HEK293T (cell line): ENCODE measurements at regions not wholly inside any gene's neighbourhood (a gene's known extent, or its start where the extent isn't known, plus 50 kb on each side); places are given as distances from the start of the nearest gene placed in this dataset.

Source experiments
- ARNT ChIP-seq: fragments of 450-650 bp; IDR thresholded peaks from 2 replicates; pipeline ENCODE4 v1.6.1; 2017; ENCODE audit warnings: mild to moderate bottlenecking
- CTBP1 ChIP-seq: fragments of 450-650 bp; IDR thresholded peaks from 2 replicates; pipeline ENCODE4 v1.6.1; 2016; ENCODE audit warnings: borderline replicate concordance
- ELF4 ChIP-seq: fragments of 450-650 bp; IDR thresholded peaks from 2 replicates; pipeline ENCODE4 v1.6.1; 2017; ENCODE audit warnings: antibody characterized with exemption
- FOXA1 ChIP-seq: fragments of 450-650 bp; IDR thresholded peaks from 2 replicates; pipeline ENCODE4 v1.6.1; 2016; ENCODE audit warnings: mild to moderate bottlenecking
- FOXM1 ChIP-seq: fragments of 450-650 bp; IDR thresholded peaks from 2 replicates; pipeline ENCODE4 v1.6.1; 2017; ENCODE audit warnings: mild to moderate bottlenecking, borderline replicate concordance
- HDGF ChIP-seq: fragments of 450-650 bp; IDR thresholded peaks from 2 replicates; pipeline ENCODE4 v1.6.1; 2017; ENCODE audit warnings: antibody characterized with exemption, borderline replicate concordance
- L3MBTL2 ChIP-seq: fragments of 450-650 bp; conservative IDR thresholded peaks from 2 replicates; pipeline ENCODE4 v1.6.1; 2016; ENCODE audit warnings: mild to moderate bottlenecking
- LEF1 ChIP-seq: fragments of 450-650 bp; IDR thresholded peaks from 2 replicates; pipeline ENCODE4 v1.6.1; 2017; ENCODE audit warnings: mild to moderate bottlenecking, borderline replicate concordance
- NFRKB ChIP-seq: fragments of 450-650 bp; IDR thresholded peaks from 2 replicates; pipeline ENCODE4 v1.6.1; 2016; ENCODE audit warnings: mild to moderate bottlenecking, moderate library complexity
- SP1 ChIP-seq: fragments of 450-650 bp; IDR thresholded peaks from 2 replicates; pipeline ENCODE4 v1.6.1; 2017
- TF ChIP-seq, protein P1 (sequence below): fragments of 450-650 bp; IDR thresholded peaks from 2 replicates; pipeline ENCODE4 v1.6.1; 2016

DNA sequence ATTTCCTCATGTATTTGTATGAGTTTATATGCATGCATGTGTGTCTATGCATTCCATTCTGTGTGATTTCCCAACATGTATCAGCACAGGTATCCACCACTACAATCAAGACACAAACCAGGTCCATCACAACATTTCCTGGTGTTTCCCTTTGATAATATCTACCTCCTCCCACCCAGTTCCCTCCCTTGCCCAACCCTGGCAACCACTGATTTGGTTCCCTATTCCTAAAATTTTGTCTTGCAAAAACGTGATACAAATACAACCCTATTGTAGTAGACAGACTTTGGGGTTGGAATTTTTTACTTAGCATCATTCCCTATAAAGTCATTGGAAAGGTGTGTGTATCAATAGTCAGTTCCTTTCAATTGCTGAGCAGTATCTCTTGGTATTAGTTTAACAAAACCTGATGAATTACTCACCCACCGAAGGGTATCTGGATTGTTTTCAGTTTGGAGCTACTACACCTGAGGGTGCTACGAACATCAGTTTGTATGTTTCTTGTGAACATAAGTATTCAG is 51.8 kb upstream of the IGLL5 start:
- TF ChIP-seq NFRKB, result no peak
- TF ChIP-seq FOXM1, result no peak
- no peak for TF ChIP-seq SP1
- TF ChIP-seq L3MBTL2, result no peak
- TF ChIP-seq ARNT, result no peak
- TF ChIP-seq LEF1, result no peak
- no peak for TF ChIP-seq FOXA1
- no peak for TF ChIP-seq ELF4
- TF ChIP-seq, protein P1, sequence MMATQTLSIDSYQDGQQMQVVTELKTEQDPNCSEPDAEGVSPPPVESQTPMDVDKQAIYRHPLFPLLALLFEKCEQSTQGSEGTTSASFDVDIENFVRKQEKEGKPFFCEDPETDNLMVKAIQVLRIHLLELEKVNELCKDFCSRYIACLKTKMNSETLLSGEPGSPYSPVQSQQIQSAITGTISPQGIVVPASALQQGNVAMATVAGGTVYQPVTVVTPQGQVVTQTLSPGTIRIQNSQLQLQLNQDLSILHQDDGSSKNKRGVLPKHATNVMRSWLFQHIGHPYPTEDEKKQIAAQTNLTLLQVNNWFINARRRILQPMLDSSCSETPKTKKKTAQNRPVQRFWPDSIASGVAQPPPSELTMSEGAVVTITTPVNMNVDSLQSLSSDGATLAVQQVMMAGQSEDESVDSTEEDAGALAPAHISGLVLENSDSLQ, result no peak
- no peak for TF ChIP-seq HDGF
- no peak for TF ChIP-seq CTBP1
